Hepatocyte (in vitro differentiated cells): ENCODE measurements at regions not wholly inside any gene's neighbourhood (a gene's known extent, or its start where the extent isn't known, plus 50 kb on each side); places are given as distances from the start of the nearest gene placed in this dataset.

Experiments
- DNase-seq: peaks from one replicate; pipeline ENCODE4 v3.0.0-alpha.2; 2016; ENCODE audit warnings: low spot score
- H2AFZ ChIP-seq: fragments of 200-600 bp; sonication (generic); 2 replicates; pipeline ENCODE4 v1.6.0; 2016; ENCODE audit warnings: antibody characterized with exemption, mild to moderate bottlenecking
- H3K27ac ChIP-seq: fragments of 200-600 bp; sonication (generic); 2 replicates; pipeline ENCODE4 v1.5.1; 2016; ENCODE audit warnings: mild to moderate bottlenecking
- H3K27me3 ChIP-seq: fragments of 200-600 bp; sonication (generic); 2 replicates; pipeline ENCODE4 v1.6.1; 2016
- H3K36me3 ChIP-seq: fragments of 200-600 bp; sonication (generic); replicated peaks from 2 replicates; pipeline ENCODE4 v1.5.1; 2016; ENCODE audit warnings: low read depth; ENCODE audit not compliant: insufficient read depth
- H3K4me1 ChIP-seq: fragments of 200-600 bp; sonication (generic); 2 replicates; pipeline ENCODE4 v1.5.1; 2016; ENCODE audit warnings: mild to moderate bottlenecking, moderate library complexity; ENCODE audit not compliant: insufficient read depth
- H3K4me2 ChIP-seq: fragments of 200-600 bp; sonication (generic); 2 replicates; pipeline ENCODE4 v1.6.0; 2016
- H3K4me3 ChIP-seq: fragments of 200-600 bp; sonication (generic); 2 replicates; pipeline ENCODE4 v1.5.1; 2016; ENCODE audit warnings: mild to moderate bottlenecking
- H3K79me2 ChIP-seq: fragments of 200-600 bp; sonication (generic); 2 replicates; pipeline ENCODE4 v1.6.0; 2017; ENCODE audit warnings: mild to moderate bottlenecking
- H3K9me2 ChIP-seq: fragments of 200-600 bp; sonication (generic); replicated peaks from 2 replicates; pipeline ENCODE4 v1.6.0; 2017; ENCODE audit warnings: mild to moderate bottlenecking; ENCODE audit not compliant: insufficient read depth
- H3K9me3 ChIP-seq: fragments of 200-600 bp; sonication (generic); 2 replicates; pipeline ENCODE4 v1.5.1; 2016; ENCODE audit warnings: low read depth, mild to moderate bottlenecking
- H4K20me1 ChIP-seq: fragments of 200-600 bp; sonication (generic); 2 replicates; pipeline ENCODE4 v1.6.0; 2016; ENCODE audit warnings: mild to moderate bottlenecking; ENCODE audit not compliant: insufficient read depth, poor library complexity, severe bottlenecking
- CTCF ChIP-seq: fragments of 200-600 bp; sonication (generic); IDR thresholded peaks from 2 replicates; pipeline ENCODE4 v1.5.1; 2016; ENCODE audit warnings: antibody characterized with exemption, mild to moderate bottlenecking; ENCODE audit not compliant: poor library complexity
- EZH2 ChIP-seq: fragments of 200-600 bp; sonication (generic); IDR thresholded peaks from 2 replicates; pipeline ENCODE4 v1.6.1; 2016; ENCODE audit warnings: antibody characterized with exemption, mild to moderate bottlenecking, borderline replicate concordance
- EZH2phosphoT487 ChIP-seq: fragments of 200-600 bp; sonication (generic); IDR thresholded peaks from one replicate; pipeline ENCODE4 v1.6.1; 2018; ENCODE audit warnings: antibody characterized with exemption, mild to moderate bottlenecking, low read depth, moderate library complexity; ENCODE audit not compliant: unreplicated experiment, severe bottlenecking
- WGBS: methylation state at CpG from one replicate; pipeline ENCODE4 v1.1.6; 2016; ENCODE audit warnings: low lambda C conversion rate; ENCODE audit errors: missing lambda C conversion rate; 5-methylcytosine and 5-hydroxymethylcytosine counted together

- TF ChIP-seq EZH2 (no peak), CTCF (no peak), EZH2phosphoT487 (no peak)
Measured at GRCh38 chr4:178165251-178165950, 723.2 kb upstream of the AGA start.

GRCh38 chr4:178165951-178166308, 723.7 kb upstream of the AGA start:
- no peak overlapping the region for H3K4me2 ChIP-seq
- H3K27me3 ChIP-seq: no peaks in the 10 kb centered on the region
- no peak overlapping the region for H3K27ac ChIP-seq
- TF ChIP-seq CTCF (no peak), EZH2phosphoT487 (no peak), EZH2 (no peak)
- no peak overlapping the region for H2AFZ ChIP-seq
- no peaks in the 10 kb centered on the region for H3K9me3 ChIP-seq
- no peaks in the 10 kb centered on the region for H3K4me1 ChIP-seq
- H3K4me3 ChIP-seq: no peak overlapping the region
- H3K9me2 ChIP-seq: peaks cover 3% of the 10 kb centered on the region
- no peaks in the 10 kb centered on the region for H3K36me3 ChIP-seq
- H4K20me1 ChIP-seq: no peaks in the 10 kb centered on the region
- DNase-seq: no peak
- WGBS: 75% methylated on average over 5 of the region's 5 CpGs
- no peaks in the 10 kb centered on the region for H3K79me2 ChIP-seq

More at GRCh38 chr4:178165251-178165950, 723.2 kb upstream of the AGA start:
- H3K9me3 ChIP-seq: no peaks in the 10 kb centered on the region
- no peak overlapping the region for H3K27ac ChIP-seq
- no peaks in the 10 kb centered on the region for H4K20me1 ChIP-seq
- H3K79me2 ChIP-seq: no peaks in the 10 kb centered on the region
- no peaks in the 10 kb centered on the region for H3K36me3 ChIP-seq
- 77% methylated on average over 11 of the region's 11 CpGs for WGBS
- DNase-seq: no peak
- no peak overlapping the region for H3K4me2 ChIP-seq
- no peaks in the 10 kb centered on the region for H3K4me1 ChIP-seq
- peaks cover 3% of the 10 kb centered on the region for H3K9me2 ChIP-seq
- H2AFZ ChIP-seq: no peak overlapping the region
- H3K4me3 ChIP-seq: no peak overlapping the region
- H3K27me3 ChIP-seq: no peaks in the 10 kb centered on the region

- H3K4me2 ChIP-seq: no peak overlapping the region
- no peaks in the 10 kb centered on the region for H4K20me1 ChIP-seq
- H3K27me3 ChIP-seq: no peaks in the 10 kb centered on the region
- 78% methylated on average over 6 of the region's 6 CpGs for WGBS
- DNase-seq: no peak
- H3K9me2 ChIP-seq: no peaks in the 10 kb centered on the region
- H3K36me3 ChIP-seq: no peaks in the 10 kb centered on the region
- no peaks in the 10 kb centered on the region for H3K4me1 ChIP-seq
- H3K27ac ChIP-seq: no peak overlapping the region
- H3K9me3 ChIP-seq: no peaks in the 10 kb centered on the region
- H3K79me2 ChIP-seq: no peaks in the 10 kb centered on the region
- no peak overlapping the region for H3K4me3 ChIP-seq
- no peak overlapping the region for H2AFZ ChIP-seq
- TF ChIP-seq CTCF: no peak
- TF ChIP-seq EZH2: no peak
- no peak for TF ChIP-seq EZH2phosphoT487
Measured at GRCh38 chr4:178173771-178174170, 731.5 kb upstream of the AGA start.

- TF ChIP-seq EZH2phosphoT487 (no peak), EZH2 (no peak), CTCF (no peak)
- no peak for DNase-seq
- H3K4me3 ChIP-seq: no peak overlapping the region
- no peaks in the 10 kb centered on the region for H3K9me2 ChIP-seq
- H3K4me1 ChIP-seq: no peaks in the 10 kb centered on the region
- H3K9me3 ChIP-seq: no peaks in the 10 kb centered on the region
- no peaks in the 10 kb centered on the region for H3K36me3 ChIP-seq
- H3K4me2 ChIP-seq: no peak overlapping the region
- H4K20me1 ChIP-seq: no peaks in the 10 kb centered on the region
- 77% methylated on average over 2 of the region's 2 CpGs for WGBS
- no peaks in the 10 kb centered on the region for H3K79me2 ChIP-seq
- no peak overlapping the region for H2AFZ ChIP-seq
- no peak overlapping the region for H3K27ac ChIP-seq
- H3K27me3 ChIP-seq: no peaks in the 10 kb centered on the region
Measured at GRCh38 chr4:178174756-178175155, 732.5 kb upstream of the AGA start.
